NB4 (cell line): ENCODE measurements at regions not wholly inside any gene's neighbourhood (a gene's known extent, or its start where the extent isn't known, plus 50 kb on each side); places are given as distances from the start of the nearest gene placed in this dataset.

ENCODE experiments used
- CTCF ChIP-seq: IDR thresholded peaks from one replicate; pipeline ENCODE4 v1.5.1; 2012; ENCODE audit warnings: low read depth, low read length
- MAX ChIP-seq: IDR thresholded peaks from 2 replicates; pipeline ENCODE4 v1.6.1; 2011; ENCODE audit warnings: low read depth, low read length
- MYC ChIP-seq: IDR thresholded peaks from 2 replicates; pipeline ENCODE4 v1.6.1; 2011; ENCODE audit warnings: low read depth, low read length
- POLR2A ChIP-seq: IDR thresholded peaks from 2 replicates; pipeline ENCODE4 v1.6.1; 2011; ENCODE audit warnings: mild to moderate bottlenecking; ENCODE audit not compliant: insufficient read length; ENCODE audit errors: extremely low read depth

- TF ChIP-seq CTCF (no peak), MAX (no peak), POLR2A (no peak), MYC (no peak)
These were observed 117.6 kb upstream of the ATP10B start for GRCh38 chr5:160969645-160970044.
